Aorta (tissue), 5 donors: ENCODE measurements at regions not wholly inside any gene's neighbourhood (a gene's known extent, or its start where the extent isn't known, plus 50 kb on each side); places are given as distances from the start of the nearest gene placed in this dataset.

Experiments used
- ATAC-seq: fragments of 200-7000 bp; cut with Tn5 transposase; one replicate; pipeline ENCODE4 v1.9.1; 2022; ENCODE audit warnings: moderate library complexity; ENCODE audit not compliant: low FRiP score
- DNase-seq, 2 donors: peaks; one replicate each; pipeline ENCODE4 v3.0.0-alpha.2; 2020
- H3K27ac ChIP-seq, 2 donors: one replicate each; pipeline ENCODE4 v1.5.1; 2013; ENCODE audit warnings: low read length in 2 of 2, mild to moderate bottlenecking in 2 of 2, moderate library complexity in 2 of 2, control low read depth in 1 of 2, inconsistent platforms in 1 of 2, low read depth in 1 of 2
- H3K27me3 ChIP-seq, 2 donors: one replicate each; pipeline ENCODE4 v1.6.1; 2013; ENCODE audit warnings: control low read depth in 1 of 2, low read length in 1 of 2, mild to moderate bottlenecking in 1 of 2, moderate library complexity in 1 of 2; ENCODE audit not compliant: insufficient read depth in 2 of 2, control insufficient read depth in 1 of 2
- H3K36me3 ChIP-seq, 2 donors: one replicate each; pipeline ENCODE4 v1.6.1; 2013; ENCODE audit warnings: control low read depth in 1 of 2, low read length in 1 of 2, mild to moderate bottlenecking in 1 of 2; ENCODE audit not compliant: insufficient read depth in 2 of 2, control insufficient read depth in 1 of 2
- H3K4me1 ChIP-seq, 2 donors: one replicate each; pipeline ENCODE4 v1.6.1; 2013; ENCODE audit warnings: low read length in 2 of 2, control low read depth in 1 of 2, mild to moderate bottlenecking in 1 of 2, moderate library complexity in 1 of 2; ENCODE audit not compliant: insufficient read depth in 2 of 2, control insufficient read depth in 1 of 2
- H3K4me3 ChIP-seq, 2 donors: one replicate each; pipeline ENCODE4 v1.5.1; 2013; ENCODE audit warnings: low read length in 2 of 2, control low read depth in 1 of 2, mild to moderate bottlenecking in 1 of 2
- H3K9me3 ChIP-seq: one replicate; pipeline ENCODE4 v1.6.1; 2013; ENCODE audit warnings: mild to moderate bottlenecking, low read length; ENCODE audit not compliant: control insufficient read depth
- WGBS, 2 donors: extraction: QIAGEN DNeasy Blood & Tissue Kit; methylation state at CpG; one replicate each; pipeline ENCODE4 v1.1.7; 2013; 5-methylcytosine and 5-hydroxymethylcytosine counted together
- intact Hi-C, 2 donors: fragments of 100-400 bp; cut with DNase I; formaldehyde crosslinking; loops; one replicate each; pipeline versions ENCODE4 v1.14.2 to v1.15.0; 2022
- donor health status: healthy with polysubstance abuse.
- donor health status: Bipolar disorder and iron deficiency.
- donor health status: DM: no; HTN: no; CAD: no.
- donor health status: DM: no; HTN: no; CAD: no.
- donor health status: DM: yes; HTN: yes; CAD: no.

- no peaks in the 10 kb centered on the region for H3K27me3 ChIP-seq
- no peaks in the 10 kb centered on the region for H3K36me3 ChIP-seq
- intact Hi-C loops = no loop called here
- DNase-seq (no peak), ATAC-seq (no peak)
- H3K4me1 ChIP-seq = no peaks in the 10 kb centered on the region
- H3K27ac ChIP-seq = no peak overlapping the region
- H3K9me3 ChIP-seq = no peaks in the 10 kb centered on the region
- no peak overlapping the region for H3K4me3 ChIP-seq
Observed at GRCh38 chr2:200068642-200069041, 113.3 kb downstream of the MAIP1 start.

- H3K4me1 ChIP-seq = no peaks in the 10 kb centered on the region
- no peaks in the 10 kb centered on the region for H3K27me3 ChIP-seq
- no peaks in the 10 kb centered on the region for H3K9me3 ChIP-seq
- H3K36me3 ChIP-seq = no peaks in the 10 kb centered on the region
- ATAC-seq (no peak), DNase-seq (no peak)
- H3K4me3 ChIP-seq = no peak overlapping the region
- no peak overlapping the region for H3K27ac ChIP-seq
- intact Hi-C loops = no loop called here
- WGBS, 2 donors = 14 to 25% methylated on average over 5 of the region's 5 CpGs
Observed at GRCh38 chr2:200077210-200077650, 121.8 kb downstream of the MAIP1 start.

GRCh38 chr2:200077838-200078237 lies 122.5 kb downstream of the MAIP1 start:
- no peak overlapping the region for H3K27ac ChIP-seq
- no peaks in the 10 kb centered on the region for H3K4me1 ChIP-seq
- H3K27me3 ChIP-seq = no peaks in the 10 kb centered on the region
- DNase-seq = no peak
- H3K4me3 ChIP-seq = no peak overlapping the region
- ATAC-seq = no peak
- no peaks in the 10 kb centered on the region for H3K9me3 ChIP-seq
- no peaks in the 10 kb centered on the region for H3K36me3 ChIP-seq
- 93 to 94% methylated on average over 3 of the region's 3 CpGs for WGBS, 2 donors
- intact Hi-C loops = no loop called here

GRCh38 chr2:200079356-200079755 lies 124.0 kb downstream of the MAIP1 start:
- whole genome bisulfite sequencing, 2 donors = 92 to 100% methylated on average over 2 of the region's 2 CpGs
- H3K4me3 ChIP-seq = no peak overlapping the region
- no peaks in the 10 kb centered on the region for H3K9me3 ChIP-seq
- H3K36me3 ChIP-seq = no peaks in the 10 kb centered on the region
- no peak overlapping the region for H3K27ac ChIP-seq
- H3K4me1 ChIP-seq = no peaks in the 10 kb centered on the region
- ATAC-seq (no peak), DNase-seq (no peak)
- intact Hi-C loops = no loop called here
- no peaks in the 10 kb centered on the region for H3K27me3 ChIP-seq

- no peak for DNase-seq
- Histone ChIP-seq H3K36me3 (no peaks in the 10 kb centered on the region), H3K27me3 (no peaks in the 10 kb centered on the region), H3K4me1 (no peaks in the 10 kb centered on the region), H3K27ac (no peak overlapping the region), H3K4me3 (no peak overlapping the region), H3K9me3 (no peaks in the 10 kb centered on the region)
- no peak for ATAC-seq
- intact Hi-C loops = no loop called here
- WGBS, 2 donors = 88% methylated on average over 8 of the region's 8 CpGs
Observed at GRCh38 chr2:200081236-200081635, 125.9 kb downstream of the MAIP1 start.

- intact Hi-C loops = no loop called here
- no peaks in the 10 kb centered on the region for H3K36me3 ChIP-seq
- ATAC-seq = no peak
Observed at GRCh38 chr2:200081811-200082210, 126.4 kb downstream of the MAIP1 start.

GRCh38 chr2:200084036-200084435 lies 128.7 kb downstream of the MAIP1 start:
- H3K27me3 ChIP-seq = no peaks in the 10 kb centered on the region
- H3K4me1 ChIP-seq = no peaks in the 10 kb centered on the region
- H3K27ac ChIP-seq = no peak overlapping the region
- DNase-seq (no peak), ATAC-seq (no peak)
- H3K4me3 ChIP-seq = no peak overlapping the region
- no peaks in the 10 kb centered on the region for H3K9me3 ChIP-seq
- intact Hi-C loops = no loop called here
- no peaks in the 10 kb centered on the region for H3K36me3 ChIP-seq

More at GRCh38 chr2:200081811-200082210, 126.4 kb downstream of the MAIP1 start:
- Histone ChIP-seq H3K4me3 (no peak overlapping the region), H3K27me3 (no peaks in the 10 kb centered on the region), H3K9me3 (no peaks in the 10 kb centered on the region), H3K4me1 (no peaks in the 10 kb centered on the region), H3K27ac (no peak overlapping the region)
- 93 to 95% methylated on average over 2 of the region's 2 CpGs for WGBS, 2 donors
- DNase-seq = no peak

GRCh38 chr2:200086911-200087310 lies 131.5 kb downstream of the MAIP1 start:
- no peak overlapping the region for H3K4me3 ChIP-seq
- intact Hi-C loops = no loop called here

GRCh38 chr2:200087451-200087850 lies 132.1 kb downstream of the MAIP1 start:
- no peak overlapping the region for H3K27ac ChIP-seq
- H3K27me3 ChIP-seq = no peaks in the 10 kb centered on the region
- no peak for DNase-seq
- ATAC-seq = no peak
- H3K4me1 ChIP-seq = no peaks in the 10 kb centered on the region
- no peaks in the 10 kb centered on the region for H3K9me3 ChIP-seq
- intact Hi-C loops = no loop called here
- H3K4me3 ChIP-seq = no peak overlapping the region
- no peaks in the 10 kb centered on the region for H3K36me3 ChIP-seq
- 71 to 77% methylated on average over 5 of the region's 5 CpGs for WGBS, 2 donors

More at GRCh38 chr2:200086911-200087310, 131.5 kb downstream of the MAIP1 start:
- Histone ChIP-seq H3K27me3 (no peaks in the 10 kb centered on the region), H3K27ac (no peak overlapping the region), H3K9me3 (no peaks in the 10 kb centered on the region), H3K4me1 (no peaks in the 10 kb centered on the region), H3K36me3 (no peaks in the 10 kb centered on the region)
- DNase-seq (no peak), ATAC-seq (no peak)
- 73 to 79% methylated on average over 9 of the region's 9 CpGs for WGBS, 2 donors
